Amniotic epithelial cell (primary cell): ENCODE measurements at regions not wholly inside any gene's neighbourhood (a gene's known extent, or its start where the extent isn't known, plus 50 kb on each side); places are given as distances from the start of the nearest gene placed in this dataset.

Experiments
- DNase-seq: peaks from one replicate; pipeline ENCODE4 v3.0.0-alpha.2; 2010; ENCODE audit warnings: low read depth

DNA sequence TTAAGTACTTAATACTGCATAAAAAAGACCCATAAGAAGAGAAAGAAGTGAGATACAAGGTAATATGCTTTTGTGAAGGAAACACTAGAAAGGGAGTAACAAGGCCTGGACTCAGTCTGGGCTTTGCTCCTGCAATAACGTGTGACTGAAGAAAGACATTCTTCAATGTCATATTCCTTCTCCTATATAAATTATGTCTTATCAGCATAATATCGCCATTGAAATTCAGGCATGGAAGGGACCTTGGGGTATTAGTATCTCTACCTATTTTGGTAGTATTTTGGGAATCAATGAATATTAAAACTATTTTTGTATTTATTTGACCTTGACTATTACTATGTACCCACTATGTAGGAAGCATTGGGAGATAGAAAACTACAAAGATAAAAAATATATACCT, 62.2 kb upstream of the GIMD1 start:
- DNase-seq = no peak

DNA sequence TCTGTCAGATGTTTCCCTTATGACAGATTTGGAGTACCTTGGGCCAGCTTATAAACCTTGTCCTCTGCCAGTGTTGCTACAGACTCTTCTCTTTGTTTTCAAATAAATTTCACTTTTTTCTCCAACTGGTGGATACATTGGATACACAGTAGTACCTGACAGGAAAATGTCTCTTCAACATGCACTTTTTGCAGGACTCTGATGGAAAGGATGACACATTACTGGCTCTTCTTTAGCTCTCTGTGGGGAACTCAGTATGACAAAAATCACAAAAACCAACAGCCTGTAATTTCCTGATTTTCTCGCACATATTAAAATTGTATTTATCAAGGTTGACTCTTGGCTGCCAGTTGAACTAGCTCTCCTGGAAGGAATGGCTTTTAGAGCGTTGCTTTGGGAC, 61.3 kb upstream of the GIMD1 start:
- no peak for DNase-seq

DNA sequence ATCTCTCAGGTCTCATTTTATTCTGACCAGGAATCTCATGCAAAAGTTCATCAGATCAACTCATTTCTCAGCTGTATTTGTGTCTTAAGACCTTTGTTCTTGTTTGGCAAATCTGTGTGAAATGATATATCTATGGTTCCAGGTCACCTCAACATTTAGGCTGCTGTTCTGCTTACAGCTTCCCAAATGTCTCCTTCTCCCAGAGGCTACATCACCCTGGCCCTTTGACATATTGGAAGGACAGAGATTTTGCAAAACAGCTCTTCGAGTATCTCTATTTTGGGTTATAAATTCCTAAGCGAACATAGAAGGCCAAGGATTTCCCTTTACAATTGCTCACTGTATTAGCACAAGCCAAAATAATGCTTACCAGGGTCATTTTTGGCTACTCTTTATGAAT, 57.5 kb upstream of the GIMD1 start:
- no peak for DNase-seq

DNA sequence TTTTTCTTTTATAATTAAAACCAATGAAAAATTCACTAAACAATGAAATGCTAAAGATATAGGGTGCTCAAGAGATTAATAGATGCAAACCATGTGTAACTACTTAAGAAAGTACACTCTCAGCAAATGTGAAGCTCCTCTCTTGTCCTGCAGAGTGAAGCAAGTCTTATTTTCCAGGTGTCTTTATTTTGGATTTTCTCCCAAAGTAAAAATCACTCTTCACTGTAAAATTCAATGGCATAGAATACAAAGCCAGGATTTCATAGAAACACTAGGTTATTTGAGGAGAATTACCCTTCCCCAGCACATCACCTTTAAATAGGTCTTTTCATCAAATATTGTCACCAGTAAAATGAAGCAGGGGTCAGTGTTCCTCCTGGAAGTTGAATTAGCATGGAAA, 57.0 kb upstream of the GIMD1 start:
- DNase-seq = no peak

DNA sequence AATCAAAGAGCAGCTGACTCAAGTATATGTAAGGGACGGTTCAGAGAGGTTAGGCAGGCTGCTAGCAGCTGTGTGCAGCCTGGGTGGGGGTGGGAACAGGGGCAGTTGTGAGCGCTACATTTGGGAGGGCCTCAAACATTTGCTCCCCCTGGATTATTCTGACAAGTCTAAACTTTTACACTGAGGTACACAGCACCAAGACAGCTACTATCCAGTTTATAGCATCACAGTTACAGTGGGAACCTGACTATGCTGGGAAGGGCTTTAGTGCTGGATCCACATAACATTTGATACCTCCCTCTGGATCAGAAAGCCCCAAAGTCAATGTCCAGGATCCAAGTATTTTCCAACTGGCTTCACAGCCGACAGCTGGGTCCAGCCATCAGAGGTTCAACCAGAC, 55.8 kb upstream of the GIMD1 start:
- DNase-seq = no peak

DNA sequence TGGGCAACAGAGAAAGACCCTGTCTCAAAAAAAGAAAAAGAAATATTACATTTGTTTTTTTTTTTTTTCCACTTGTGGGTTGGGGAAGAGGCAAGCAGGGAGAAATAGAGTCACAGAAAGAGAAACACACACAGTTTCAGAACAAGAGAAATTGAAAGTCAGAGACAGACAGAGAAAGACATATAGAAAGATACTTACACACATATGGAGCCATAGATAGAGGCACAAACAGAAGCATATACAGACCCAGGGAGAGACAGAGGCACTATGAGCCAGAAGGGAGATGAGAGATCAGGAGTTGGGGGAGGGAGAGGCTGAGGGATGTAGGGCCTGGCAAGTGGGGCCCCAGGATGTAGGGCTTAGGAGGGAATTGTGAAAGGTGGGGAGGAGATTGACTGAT, 55.2 kb upstream of the GIMD1 start:
- no peak for DNase-seq

DNA sequence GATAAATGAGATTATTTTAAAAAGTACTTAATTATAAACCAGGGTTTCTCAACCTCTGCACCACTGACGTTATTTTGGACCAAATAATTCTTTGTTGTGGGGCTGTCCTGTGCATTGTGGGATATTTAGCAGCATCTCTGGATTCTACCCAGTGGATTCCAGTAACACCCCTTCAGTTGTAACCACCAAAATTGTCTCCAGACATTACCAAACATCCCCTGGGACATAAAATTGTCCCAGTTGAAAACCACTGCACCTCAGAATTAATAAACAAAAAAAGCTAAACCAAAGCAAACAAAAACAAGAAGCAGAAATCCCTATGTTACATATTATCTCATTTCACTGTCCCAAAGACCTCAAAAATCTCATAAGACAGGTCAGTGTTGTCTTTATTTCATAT, 54.2 kb upstream of the GIMD1 start:
- DNase-seq = no peak

DNA sequence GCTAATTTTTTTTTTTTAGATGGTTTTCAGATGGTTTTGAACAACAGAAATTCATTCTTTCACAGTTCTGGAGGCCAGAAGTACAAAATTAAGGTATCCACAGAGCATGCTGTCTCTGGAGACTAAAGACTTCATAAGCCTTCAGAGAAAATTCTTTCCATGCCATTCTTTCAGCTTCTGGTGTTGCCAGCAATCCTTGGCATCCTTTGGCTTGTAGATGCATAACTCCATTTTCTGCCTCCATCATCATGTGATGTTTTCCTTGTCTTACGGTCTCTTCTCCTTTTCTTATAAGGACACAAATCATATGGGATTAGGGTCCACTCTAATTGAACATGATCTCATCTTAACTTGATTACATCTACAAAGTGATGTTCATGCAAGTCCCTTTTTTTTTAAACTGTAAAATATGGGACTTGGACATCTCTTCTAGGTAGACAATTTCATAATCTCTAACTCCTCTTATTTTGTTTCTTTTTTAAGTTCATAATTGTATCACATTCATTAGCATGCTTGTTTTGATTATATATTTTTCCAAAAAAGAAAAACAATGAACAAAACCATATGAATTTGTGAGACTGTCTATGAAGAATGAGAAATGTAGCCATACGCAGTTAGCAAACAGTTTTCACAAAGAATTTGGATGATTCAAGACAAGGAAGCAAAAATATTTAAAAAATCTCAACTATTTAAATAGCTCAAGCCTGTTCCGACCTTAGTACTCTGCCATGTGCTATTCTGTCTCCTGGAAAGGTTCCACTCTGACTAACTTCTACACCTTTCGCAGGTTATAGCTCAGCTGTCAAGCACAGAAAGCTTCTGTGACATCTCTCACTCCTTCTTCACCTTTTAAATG, 53.1 kb upstream of the GIMD1 start:
- peak; percentile 39 for DNase-seq

DNA sequence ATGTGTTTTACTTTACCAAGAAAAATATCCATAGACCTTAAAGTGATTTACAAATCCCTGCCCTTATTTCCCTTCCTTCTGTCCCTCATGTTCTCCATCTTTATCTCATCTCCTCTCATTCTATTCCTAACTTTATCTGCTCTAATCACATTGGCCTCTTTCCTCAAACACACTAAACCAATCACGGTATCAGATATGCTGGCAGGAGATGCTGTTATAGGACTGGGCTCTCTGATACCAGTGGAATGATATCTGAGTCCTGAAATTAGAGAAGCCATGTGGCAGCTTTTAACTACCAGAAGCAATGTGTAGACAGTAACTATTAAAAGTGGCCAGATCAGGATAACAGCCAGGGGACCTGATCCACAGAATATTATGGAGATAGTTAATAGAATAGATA, 49.9 kb upstream of the GIMD1 start:
- no peak for DNase-seq
